ENCODE measurements at regions not wholly inside any gene's neighbourhood (a gene's known extent, or its start where the extent isn't known, plus 50 kb on each side); places are given as distances from the start of the nearest gene placed in this dataset.

DNA sequence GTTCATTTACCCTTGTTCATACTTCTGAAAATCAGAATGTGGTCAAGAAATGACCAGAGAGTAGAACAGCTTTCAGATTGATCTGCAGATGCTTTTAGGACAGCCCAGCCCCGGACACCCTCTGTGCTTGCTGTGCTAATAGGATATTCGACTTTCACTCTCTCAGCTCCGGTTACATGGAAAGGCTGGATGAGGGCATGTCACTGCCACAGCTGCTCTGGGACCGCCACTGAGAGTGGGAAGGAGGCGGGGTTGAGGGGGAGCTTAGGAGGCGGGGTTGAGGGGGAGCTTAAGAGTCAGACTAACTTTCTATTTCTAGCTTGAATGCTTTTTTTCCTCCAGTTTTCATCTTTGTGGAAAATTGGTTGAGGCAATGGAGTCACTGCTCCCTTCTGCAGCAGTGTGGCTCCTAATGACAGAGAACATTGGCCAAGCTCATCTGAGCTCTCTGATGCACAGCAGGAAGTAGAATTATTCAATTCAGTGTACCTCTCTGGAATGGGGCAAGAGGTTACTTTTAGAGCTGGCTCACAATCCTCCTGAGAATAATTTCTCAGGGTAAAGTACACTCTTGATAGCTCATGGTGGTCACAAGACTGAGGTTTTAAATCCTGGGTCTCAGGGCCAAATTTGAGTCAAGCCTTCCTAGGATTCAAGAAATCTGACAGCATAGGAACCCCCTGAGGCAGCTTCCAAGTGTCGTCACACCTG, 74.6 kb upstream of the NPAS1 start:
- peaks cover 11% of the 10 kb centered on the region for H3K36me3 Mint-ChIP-seq
- peak overlapping the region; percentile 78 for H3K27ac Mint-ChIP-seq
- no peaks in the 10 kb centered on the region for H3K9me3 Mint-ChIP-seq
- TF ChIP-seq, protein P1, sequence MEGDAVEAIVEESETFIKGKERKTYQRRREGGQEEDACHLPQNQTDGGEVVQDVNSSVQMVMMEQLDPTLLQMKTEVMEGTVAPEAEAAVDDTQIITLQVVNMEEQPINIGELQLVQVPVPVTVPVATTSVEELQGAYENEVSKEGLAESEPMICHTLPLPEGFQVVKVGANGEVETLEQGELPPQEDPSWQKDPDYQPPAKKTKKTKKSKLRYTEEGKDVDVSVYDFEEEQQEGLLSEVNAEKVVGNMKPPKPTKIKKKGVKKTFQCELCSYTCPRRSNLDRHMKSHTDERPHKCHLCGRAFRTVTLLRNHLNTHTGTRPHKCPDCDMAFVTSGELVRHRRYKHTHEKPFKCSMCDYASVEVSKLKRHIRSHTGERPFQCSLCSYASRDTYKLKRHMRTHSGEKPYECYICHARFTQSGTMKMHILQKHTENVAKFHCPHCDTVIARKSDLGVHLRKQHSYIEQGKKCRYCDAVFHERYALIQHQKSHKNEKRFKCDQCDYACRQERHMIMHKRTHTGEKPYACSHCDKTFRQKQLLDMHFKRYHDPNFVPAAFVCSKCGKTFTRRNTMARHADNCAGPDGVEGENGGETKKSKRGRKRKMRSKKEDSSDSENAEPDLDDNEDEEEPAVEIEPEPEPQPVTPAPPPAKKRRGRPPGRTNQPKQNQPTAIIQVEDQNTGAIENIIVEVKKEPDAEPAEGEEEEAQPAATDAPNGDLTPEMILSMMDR (IDR thresholded peaks at IDR 0.05; ENCODE audit: unreplicated experiment), result no peak
- no peaks in the 10 kb centered on the region for H3K27me3 Mint-ChIP-seq (ENCODE audit: low read depth)
- no peak overlapping the region for H3K4me3 Mint-ChIP-seq
- DNase-seq (ENCODE audit: low spot score in 2 of 2, unreplicated experiment in 2 of 2), result peak in 1 of 2 experiments; percentile 23
- H3K4me1 Mint-ChIP-seq, result peaks cover 27% of the 10 kb centered on the region

DNA sequence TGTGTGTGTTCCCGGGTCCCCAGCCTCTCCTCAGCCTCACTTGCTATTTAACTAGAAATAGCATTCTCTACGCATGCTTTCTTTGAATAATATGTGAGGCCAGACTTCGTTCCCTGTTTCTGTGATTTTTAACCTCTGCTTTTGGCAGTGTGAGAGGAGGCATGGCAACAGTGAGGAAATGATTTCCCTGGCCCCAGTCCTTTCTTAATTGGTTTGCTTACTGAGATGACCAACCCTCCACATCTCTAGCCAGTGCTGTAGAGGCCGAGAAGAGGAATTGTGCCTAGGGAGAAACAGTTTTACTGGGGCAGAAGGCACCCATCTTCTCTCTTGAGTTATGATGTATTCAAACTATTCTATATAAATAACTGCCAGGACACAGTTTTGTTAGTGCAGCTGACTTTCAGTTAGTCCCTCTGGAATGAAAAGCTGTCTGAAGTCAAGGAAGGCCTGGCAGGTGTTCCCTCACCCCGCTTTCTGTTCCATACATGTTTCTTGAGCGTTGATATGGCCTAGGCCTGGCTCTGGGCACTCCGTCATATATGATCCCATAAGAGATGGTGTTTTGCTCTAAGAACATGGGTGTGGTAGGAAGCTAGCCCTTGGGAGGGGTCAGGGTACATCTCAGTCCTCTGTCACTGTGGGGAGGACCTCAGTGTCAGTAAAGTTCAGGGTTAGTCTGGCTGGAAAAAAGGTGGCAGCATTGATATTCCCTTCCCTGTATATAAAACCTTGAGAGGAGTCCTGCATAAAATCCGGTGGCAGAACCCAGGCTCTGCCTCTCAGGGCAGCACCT, 73.7 kb upstream of the NPAS1 start:
- DNase-seq (ENCODE audit: low spot score in 2 of 2, unreplicated experiment in 2 of 2), result no peak
- Mint-ChIP-seq H3K9me3 (no peaks in the 10 kb centered on the region), H3K36me3 (peaks cover 11% of the 10 kb centered on the region), H3K27ac (peak overlapping the region; percentile 62), H3K4me1 (peaks cover 27% of the 10 kb centered on the region), H3K27me3 (ENCODE audit: low read depth) (no peaks in the 10 kb centered on the region), H3K4me3 (no peak overlapping the region)
- TF ChIP-seq, protein P1 (IDR thresholded peaks at IDR 0.05; ENCODE audit: unreplicated experiment), result no peak

DNA sequence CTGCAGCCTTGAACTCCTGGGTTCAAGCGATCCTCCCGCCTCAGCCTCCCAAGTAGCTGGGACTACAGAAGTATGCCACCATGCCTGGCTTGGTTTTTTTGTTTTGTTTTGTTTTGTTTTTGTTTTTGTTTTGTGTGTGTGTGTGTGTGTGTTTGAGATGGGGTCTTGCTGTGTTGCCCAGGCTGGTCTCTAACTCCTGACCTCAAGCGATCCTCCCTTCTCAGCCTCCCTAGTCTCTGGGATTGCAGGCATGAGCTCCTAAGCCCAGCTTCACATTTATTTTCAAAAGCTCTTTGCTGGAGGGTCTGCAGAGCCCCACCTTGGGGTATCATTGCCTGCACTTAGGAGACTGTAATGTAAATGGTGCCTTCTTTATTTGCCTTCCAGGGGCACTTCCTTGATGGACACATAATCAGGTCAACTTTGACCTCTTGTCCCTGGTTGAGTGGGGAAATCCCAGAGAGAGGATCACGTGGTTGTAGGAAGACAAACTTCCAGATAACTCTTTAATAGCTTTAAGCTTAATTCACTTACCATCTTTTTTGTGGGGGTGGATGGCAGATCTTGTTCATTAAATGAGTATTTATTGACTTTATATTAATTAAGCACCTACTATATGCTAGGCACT, 72.9 kb upstream of the NPAS1 start:
- TF ChIP-seq, protein P1 (IDR thresholded peaks at IDR 0.05; ENCODE audit: unreplicated experiment), result no peak
- no peak for DNase-seq (ENCODE audit: low spot score in 2 of 2, unreplicated experiment in 2 of 2)
- no peak overlapping the region for H3K27ac Mint-ChIP-seq
- H3K27me3 Mint-ChIP-seq (ENCODE audit: low read depth), result no peaks in the 10 kb centered on the region
- no peaks in the 10 kb centered on the region for H3K9me3 Mint-ChIP-seq
- peaks cover 7% of the 10 kb centered on the region for H3K36me3 Mint-ChIP-seq
- peaks cover 35% of the 10 kb centered on the region for H3K4me1 Mint-ChIP-seq
- H3K4me3 Mint-ChIP-seq, result no peak overlapping the region

DNA sequence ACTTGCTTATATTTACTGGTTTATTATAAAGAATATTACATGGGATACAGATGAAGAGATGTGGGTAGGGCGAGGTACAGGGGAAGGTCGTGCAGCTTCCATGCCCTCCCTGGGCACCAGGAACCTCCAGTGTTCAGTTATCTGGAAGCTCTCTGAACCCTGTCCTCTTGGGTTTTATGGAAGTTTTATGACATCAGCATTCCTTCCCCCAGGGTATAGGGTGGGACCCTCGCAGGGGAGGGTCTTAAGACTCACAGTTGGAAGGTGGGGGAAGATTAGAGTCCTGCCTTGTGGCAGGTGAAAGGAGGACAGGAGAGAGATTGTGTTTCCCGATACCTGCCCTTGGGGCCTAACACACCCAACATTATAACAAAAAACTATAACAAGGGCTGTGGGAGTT, 71.8 kb upstream of the NPAS1 start:
- no peak for DNase-seq (ENCODE audit: low spot score in 2 of 2, unreplicated experiment in 2 of 2)
- H3K9me3 Mint-ChIP-seq, result no peaks in the 10 kb centered on the region
- H3K27ac Mint-ChIP-seq, result peak overlapping the region; percentile 60
- peaks cover 36% of the 10 kb centered on the region for H3K4me1 Mint-ChIP-seq
- peaks cover 8% of the 10 kb centered on the region for H3K36me3 Mint-ChIP-seq
- TF ChIP-seq, protein P1 (IDR thresholded peaks at IDR 0.05; ENCODE audit: unreplicated experiment), result no peak
- no peak overlapping the region for H3K4me3 Mint-ChIP-seq
- H3K27me3 Mint-ChIP-seq (ENCODE audit: low read depth), result no peaks in the 10 kb centered on the region

DNA sequence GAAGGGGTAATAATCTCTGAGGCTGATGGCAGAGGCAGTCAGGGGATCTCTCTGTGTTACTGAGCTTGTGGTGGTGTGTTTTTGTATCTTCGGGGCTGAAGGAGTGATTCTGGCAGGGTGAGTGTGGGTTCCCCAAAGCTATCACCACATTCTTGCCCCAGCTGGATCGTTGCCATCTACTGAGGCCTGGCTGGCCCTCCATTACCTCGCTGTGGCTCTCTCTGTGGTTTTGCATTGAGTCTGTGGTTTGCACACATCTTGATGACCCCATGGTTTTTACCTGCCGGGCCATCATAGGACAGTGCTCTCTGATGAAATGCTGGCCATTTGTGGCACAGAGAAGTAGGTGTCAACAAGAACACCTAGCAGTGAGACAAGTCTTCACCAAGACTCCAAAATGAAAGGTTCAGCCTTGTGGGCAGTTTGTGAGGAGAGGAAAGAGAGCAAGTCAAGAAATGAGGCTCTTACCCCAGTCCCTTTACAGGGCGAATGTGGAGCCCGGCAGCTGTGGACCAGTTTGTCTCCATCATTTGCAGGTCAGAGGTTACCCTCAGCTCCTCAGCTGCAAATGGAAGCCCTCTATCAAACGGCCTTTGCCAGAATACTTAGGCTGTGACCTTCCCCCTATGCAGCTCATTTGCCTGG, 69.0 kb upstream of the NPAS1 start:
- Mint-ChIP-seq H3K27me3 (ENCODE audit: low read depth) (no peaks in the 10 kb centered on the region), H3K36me3 (peaks cover 13% of the 10 kb centered on the region), H3K9me3 (no peaks in the 10 kb centered on the region), H3K27ac (peak overlapping the region; percentile 52), H3K4me1 (peaks cover 39% of the 10 kb centered on the region), H3K4me3 (no peak overlapping the region)
- TF ChIP-seq, protein P1 (IDR thresholded peaks at IDR 0.05; ENCODE audit: unreplicated experiment), result no peak
- DNase-seq (ENCODE audit: low spot score in 2 of 2, unreplicated experiment in 2 of 2), result no peak
